HCT116 (cell line): ENCODE measurements at regions not wholly inside any gene's neighbourhood (a gene's known extent, or its start where the extent isn't known, plus 50 kb on each side); places are given as distances from the start of the nearest gene placed in this dataset.

Experiments
- ATAC-seq: fragments of 200-7000 bp; cut with Tn5 transposase; 2 replicates; pipeline ENCODE4 v1.9.1; 2020; ENCODE audit warnings: mild to moderate bottlenecking, moderate library complexity
- BruUV-seq: library from RNA; stranded (reverse); fragments of 400-500 nt; replicated peaks from 2 replicates; lab custom pipeline; 2021; lab: Mats Ljungman, UMichigan
- CTCF ChIA-PET: fragments of 300-600 bp; sonication (Branson Sonifier 250); formaldehyde crosslinking; loops from one replicate; lab custom pipeline; 2021; ENCODE audit warnings: antibody characterized with exemption; lab: Charles Lee
- POLR2A ChIA-PET: fragments of 300-600, 350-600 bp; sonication (Branson Sonifier 250); formaldehyde crosslinking; loops from one replicate; lab custom pipeline; 2021; ENCODE audit warnings: antibody characterized with exemption; lab: Charles Lee
- RAD21 ChIA-PET, 2 experiments: fragments of 300-600 bp; sonication (Branson Sonifier 250); formaldehyde crosslinking; loops; one replicate each; lab custom pipeline; 2023; ENCODE audit warnings: low total read pairs in 2 of 2; ENCODE audit not compliant: uncharacterized antibody in 2 of 2, unreplicated experiment in 2 of 2, low non-redundant PET in 1 of 2; lab: Charles Lee
- DNase-seq: peaks from one replicate; pipeline ENCODE4 v3.0.0-alpha.2; 2010; ENCODE audit warnings: low read depth, low spot score
- H2AFZ ChIP-seq: fragments of 200-600 bp; shearing (Covaris generic), sonication (generic); 2 replicates; pipeline ENCODE4 v1.6.1; 2017; ENCODE audit warnings: low read depth, mixed run types, mixed read lengths, antibody characterized with exemption, low read length; ENCODE audit not compliant: poor library complexity, severe bottlenecking
- H3K27ac ChIP-seq: 2 replicates; pipeline ENCODE4 v1.5.1; 2012; ENCODE audit warnings: low read depth, low read length
- H3K27me3 ChIP-seq: fragments of 200-600 bp; sonication (generic); 2 replicates; pipeline ENCODE4 v1.6.1; 2016; ENCODE audit warnings: mixed run types, low read length, mixed read lengths; ENCODE audit not compliant: insufficient read depth
- H3K36me3 ChIP-seq, 2 experiments: fragments of 200-500 bp in 1 of 2; fragments of 200-600 bp in 1 of 2; sonication (Bioruptor generic) in 1 of 2; sonication (generic) in 1 of 2; 2 replicates each; pipeline versions ENCODE4 v1.5.1 to v1.6.1; 2014 to 2016; ENCODE audit warnings: low read length in 2 of 2, inconsistent platforms in 1 of 2, mixed read lengths in 1 of 2, mixed run types in 1 of 2; ENCODE audit not compliant: insufficient read depth in 2 of 2, control insufficient read depth in 1 of 2
- H3K4me1 ChIP-seq, 2 experiments: fragments of 200-600 bp in 1 of 2; sonication (generic) in 1 of 2; 2 replicates each; pipeline versions ENCODE4 v1.5.1 to v1.6.1; 2012 to 2017; ENCODE audit warnings: low read length in 2 of 2, inconsistent platforms in 1 of 2, mild to moderate bottlenecking in 1 of 2, mixed read lengths in 1 of 2, mixed run types in 1 of 2, moderate library complexity in 1 of 2; ENCODE audit not compliant: insufficient read depth in 2 of 2, control insufficient read depth in 1 of 2
- H3K4me2 ChIP-seq: fragments of 200-600 bp; sonication (generic); 2 replicates; pipeline ENCODE4 v1.6.1; 2017; ENCODE audit warnings: mixed run types, low read length, mixed read lengths
- H3K4me3 ChIP-seq, 2 experiments: fragments of 200-600 bp in 1 of 2; sonication (generic) in 1 of 2; replicated peaks in 1 of 2; 2 replicates each; pipeline ENCODE4 v1.5.1; 2011 to 2016; ENCODE audit warnings: low read length in 2 of 2, control low read depth in 1 of 2, low read depth in 1 of 2, mild to moderate bottlenecking in 1 of 2, mixed read lengths in 1 of 2, mixed run types in 1 of 2
- H3K79me2 ChIP-seq: fragments of 200-600 bp; sonication (generic); 2 replicates; pipeline ENCODE4 v1.6.1; 2017; ENCODE audit warnings: mild to moderate bottlenecking, mixed run types, low read length, moderate library complexity, mixed read lengths; ENCODE audit not compliant: insufficient read depth
- H3K9ac ChIP-seq: fragments of 200-600 bp; sonication (generic); 2 replicates; pipeline ENCODE4 v1.6.1; 2016; ENCODE audit warnings: low read length, mixed read lengths
- H3K9me2 ChIP-seq: fragments of 200-600 bp; sonication (generic), shearing (Covaris generic); 2 replicates; pipeline ENCODE4 v1.6.1; 2017; ENCODE audit warnings: mixed run types, mild to moderate bottlenecking, moderate library complexity; ENCODE audit not compliant: insufficient read depth
- H3K9me3 ChIP-seq, 2 experiments: fragments of 200-500 bp in 1 of 2; fragments of 200-600 bp in 1 of 2; sonication (Bioruptor generic) in 1 of 2; sonication (generic) in 1 of 2; 2 replicates each; pipeline ENCODE4 v1.6.1; 2014 to 2017; ENCODE audit warnings: low read length in 2 of 2, mixed read lengths in 2 of 2, inconsistent platforms in 1 of 2, low read depth in 1 of 2, mild to moderate bottlenecking in 1 of 2, mixed run types in 1 of 2, moderate library complexity in 1 of 2; ENCODE audit not compliant: control insufficient read depth in 1 of 2, insufficient read depth in 1 of 2
- H4K20me1 ChIP-seq: fragments of 200-600 bp; sonication (generic), shearing (Covaris generic); 2 replicates; pipeline ENCODE4 v1.6.1; 2017; ENCODE audit warnings: mixed run types, mild to moderate bottlenecking, moderate library complexity; ENCODE audit not compliant: insufficient read depth
- CBX3 ChIP-seq: IDR thresholded peaks from 2 replicates; pipeline ENCODE4 v1.6.1; 2012; ENCODE audit warnings: low read depth
- CEBPB ChIP-seq: IDR thresholded peaks from 2 replicates; pipeline ENCODE4 v1.6.1; 2012; ENCODE audit warnings: low read depth
- ELF1 ChIP-seq: IDR thresholded peaks from 2 replicates; pipeline ENCODE4 v1.6.1; 2012; ENCODE audit warnings: low read depth, borderline replicate concordance
- EZH2 ChIP-seq: fragments of 200-600 bp; sonication (generic); IDR thresholded peaks from 2 replicates; pipeline ENCODE4 v1.6.1; 2017; ENCODE audit warnings: antibody characterized with exemption, mixed run types
- EZH2phosphoT487 ChIP-seq: fragments of 200-600 bp; IDR thresholded peaks from 2 replicates; pipeline ENCODE4 v1.6.1; 2018; ENCODE audit warnings: antibody characterized with exemption, borderline replicate concordance
- FOSL1 ChIP-seq: IDR thresholded peaks from 2 replicates; pipeline ENCODE4 v1.6.1; 2012; ENCODE audit warnings: low read depth
- JUND ChIP-seq: IDR thresholded peaks from 2 replicates; pipeline ENCODE4 v1.6.1; 2012
- MAX ChIP-seq: IDR thresholded peaks from 2 replicates; pipeline ENCODE4 v1.6.1; 2012
- POLR2A ChIP-seq: IDR thresholded peaks from 2 replicates; pipeline ENCODE4 v1.7.0; 2011; ENCODE audit warnings: borderline replicate concordance; ENCODE audit not compliant: insufficient read depth, insufficient read length; ENCODE audit errors: extremely low read depth
- POLR2AphosphoS5 ChIP-seq: IDR thresholded peaks from 2 replicates; pipeline ENCODE4 v1.6.1; 2011; ENCODE audit warnings: mild to moderate bottlenecking, low read depth, low read length, moderate library complexity
- RAD21 ChIP-seq: IDR thresholded peaks from 2 replicates; pipeline ENCODE4 v1.6.1; 2012; ENCODE audit warnings: low read depth, mild to moderate bottlenecking
- REST ChIP-seq: IDR thresholded peaks from 2 replicates; pipeline ENCODE4 v1.6.1; 2012; ENCODE audit warnings: low read depth
- SIN3A ChIP-seq: IDR thresholded peaks from 2 replicates; pipeline ENCODE4 v1.6.1; 2012; ENCODE audit warnings: low read depth
- SP1 ChIP-seq: IDR thresholded peaks from 2 replicates; pipeline ENCODE4 v1.6.1; 2012; ENCODE audit warnings: low read depth
- YY1 ChIP-seq: IDR thresholded peaks from 2 replicates; pipeline ENCODE4 v1.6.1; 2011; ENCODE audit warnings: low read length, low read depth, moderate library complexity, mild to moderate bottlenecking; ENCODE audit not compliant: insufficient replicate concordance; ENCODE audit errors: extremely low read depth
- ZBTB33 ChIP-seq: IDR thresholded peaks from 2 replicates; pipeline ENCODE4 v1.6.1; 2011; ENCODE audit warnings: mild to moderate bottlenecking, low read length, moderate library complexity; ENCODE audit not compliant: insufficient replicate concordance; ENCODE audit errors: extremely low read depth
- ZFX ChIP-seq: fragments of 450-650 bp; IDR thresholded peaks from 2 replicates; pipeline ENCODE4 v1.6.1; 2017
- ZNF274 ChIP-seq: fragments of 200-500 bp; sonication (Bioruptor generic); IDR thresholded peaks from 2 replicates; pipeline ENCODE4 v1.6.1; 2014; ENCODE audit warnings: mild to moderate bottlenecking, low read depth, low read length, inconsistent platforms
- intact Hi-C: fragments of 100-400 bp; cut with micrococcal nuclease; formaldehyde crosslinking; loops from 2 replicates; pipeline ENCODE4 v1.10.0; 2022

DNA sequence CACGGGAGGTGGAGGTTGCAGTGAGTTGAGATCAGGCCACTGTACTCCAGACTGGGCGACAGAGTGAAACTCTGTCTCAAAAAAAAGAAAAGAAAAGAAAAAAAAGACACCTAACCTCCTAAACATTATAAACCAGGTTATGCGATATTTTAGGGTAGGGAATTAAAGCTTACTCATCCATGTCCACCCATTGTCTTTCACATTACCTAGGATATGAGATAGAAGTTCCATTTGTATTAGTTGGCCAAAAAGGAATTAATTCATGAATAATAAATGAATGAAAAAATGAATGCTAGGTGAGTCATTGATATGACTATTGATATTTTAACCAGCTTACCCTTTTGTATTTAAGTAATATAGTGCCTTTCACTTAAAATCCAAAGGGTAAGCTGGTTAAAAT is 132.9 kb downstream of the FAM161A start:
- Histone ChIP-seq H3K27ac (no peak overlapping the region), H3K9ac (no peak overlapping the region), H3K27me3 (no peaks in the 10 kb centered on the region), H3K9me3 (no peaks in the 10 kb centered on the region), H4K20me1 (no peaks in the 10 kb centered on the region), H3K36me3 (no peaks in the 10 kb centered on the region), H3K4me2 (no peak overlapping the region), H3K4me1 (no peaks in the 10 kb centered on the region), H3K9me2 (no peaks in the 10 kb centered on the region), H3K79me2 (no peaks in the 10 kb centered on the region), H2AFZ (no peak overlapping the region), H3K4me3 (no peak overlapping the region)
- RAD21 ChIA-PET, result no interaction called here
- CTCF ChIA-PET, result no interaction called here
- DNase-seq (no peak), ATAC-seq (no peak)
- TF ChIP-seq FOSL1 (no peak), ZFX (no peak)
- BruUV-seq, result no TSS peak
- intact Hi-C loops, result no loop called here
- POLR2A ChIA-PET, result no interaction called here

DNA sequence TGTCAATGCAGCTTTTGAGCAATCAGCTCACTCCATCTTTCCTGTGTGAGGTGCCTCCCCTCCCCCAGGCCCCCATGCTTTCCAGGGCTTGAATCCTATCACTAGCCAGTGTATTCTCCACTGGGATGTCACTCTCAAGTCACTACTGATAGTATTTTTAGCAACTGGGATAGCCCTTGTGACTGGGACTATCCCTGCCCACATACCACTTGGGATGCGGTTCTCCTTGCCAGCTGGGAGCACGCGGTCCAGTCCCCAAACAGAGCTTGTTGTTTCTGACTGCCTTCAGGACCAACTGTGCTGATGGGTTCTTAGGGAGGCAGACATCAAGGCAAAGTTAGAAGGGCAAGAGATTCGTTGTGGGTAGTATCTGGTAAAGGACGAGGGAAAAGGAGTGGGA is 134.9 kb downstream of the FAM161A start:
- CTCF ChIA-PET, result no interaction called here
- TF ChIP-seq FOSL1 (no peak), MAX (no peak), RAD21 (no peak), POLR2AphosphoS5 (no peak), EZH2 (no peak), ZBTB33 (no peak), JUND (no peak), POLR2A (no peak), SIN3A (no peak), EZH2phosphoT487 (no peak), ZNF274 (no peak), CBX3 (no peak), CEBPB (no peak), REST (no peak), YY1 (no peak), SP1 (no peak), ELF1 (no peak)

More for the DNA sequence above, 134.9 kb downstream of the FAM161A start:
- Histone ChIP-seq H3K36me3 (no peaks in the 10 kb centered on the region), H3K4me2 (no peak overlapping the region), H3K9me2 (no peaks in the 10 kb centered on the region), H3K27ac (no peak overlapping the region), H3K4me3 (no peak overlapping the region), H3K4me1 (peaks cover 0 to 8% of the 10 kb centered on the region in 2 experiments; a peak in 2 of 4 replicates), H3K9ac (no peak overlapping the region), H2AFZ (no peak overlapping the region), H3K79me2 (no peaks in the 10 kb centered on the region), H4K20me1 (no peaks in the 10 kb centered on the region), H3K9me3 (no peaks in the 10 kb centered on the region), H3K27me3 (no peaks in the 10 kb centered on the region)
- no TSS peak for BruUV-seq
- ChIA-PET POLR2A (no interaction called here), RAD21 (no interaction called here)
- ATAC-seq (no peak), DNase-seq (no peak)
- intact Hi-C loops, result no loop called here
